Naive B cell (primary cell): ENCODE measurements at regions not wholly inside any gene's neighbourhood (a gene's known extent, or its start where the extent isn't known, plus 50 kb on each side); places are given as distances from the start of the nearest gene placed in this dataset.
"Not testable (repeated sequence)": the region's sequence is repeated elsewhere in the genome, so short reads cannot be mapped to it uniquely, and the experiment has no call there.

ENCODE experiments used
- ATAC-seq, 2 donors: fragments of 150-1000 bp; cut with Tn5 transposase; 2 replicates each; pipeline ENCODE4 v1.10.0; 2021; ENCODE audit warnings: low read depth in 2 of 2, mild to moderate bottlenecking in 2 of 2, moderate library complexity in 2 of 2
- DNase-seq: peaks from one replicate; pipeline ENCODE4 v3.0.0; 2022
- H3K27ac Mint-ChIP-seq, 6 donors: one replicate each; pipeline ENCODE4 v1.8.0; 2020 to 2022; ENCODE audit warnings: mild to moderate bottlenecking in 6 of 6, mixed read lengths in 6 of 6, moderate library complexity in 5 of 6, inconsistent platforms in 2 of 6
- H3K27me3 Mint-ChIP-seq, 3 donors: one replicate each; pipeline ENCODE4 v1.8.0; 2021 to 2022; ENCODE audit warnings: mixed read lengths in 3 of 3, mild to moderate bottlenecking in 1 of 3
- H3K36me3 Mint-ChIP-seq, 2 donors: one replicate each; pipeline ENCODE4 v1.8.0; 2020 to 2022; ENCODE audit warnings: mixed read lengths in 2 of 2, inconsistent platforms in 1 of 2, mild to moderate bottlenecking in 1 of 2
- H3K4me1 Mint-ChIP-seq, 3 donors: one replicate each; pipeline ENCODE4 v1.8.0; 2020 to 2022; ENCODE audit warnings: mixed read lengths in 3 of 3, inconsistent platforms in 1 of 3, mild to moderate bottlenecking in 1 of 3, moderate library complexity in 1 of 3
- H3K4me3 Mint-ChIP-seq, 8 donors: one replicate each; pipeline ENCODE4 v1.8.0; 2020 to 2022; ENCODE audit warnings: mild to moderate bottlenecking in 8 of 8, mixed read lengths in 8 of 8, moderate library complexity in 8 of 8, inconsistent platforms in 2 of 8
- H3K9me3 Mint-ChIP-seq, 7 donors: one replicate each; pipeline ENCODE4 v1.8.0; 2020 to 2022; ENCODE audit warnings: mixed read lengths in 7 of 7, mild to moderate bottlenecking in 5 of 7, inconsistent platforms in 2 of 7, moderate library complexity in 1 of 7

GRCh38 chr20:47844568-47844906 lies 59.3 kb upstream of the SULF2 start:
- not testable (repeated sequence) for H3K36me3 Mint-ChIP-seq, H3K4me3 Mint-ChIP-seq, H3K9me3 Mint-ChIP-seq, H3K27ac Mint-ChIP-seq, DNase-seq, ATAC-seq
- Mint-ChIP-seq H3K4me1 (peaks cover 0 to 10% (median 7%) of the 10 kb centered on the region in 3 donors), H3K27me3 (peaks cover 13 to 43% (median 36%) of the 10 kb centered on the region in 3 donors)

DNA sequence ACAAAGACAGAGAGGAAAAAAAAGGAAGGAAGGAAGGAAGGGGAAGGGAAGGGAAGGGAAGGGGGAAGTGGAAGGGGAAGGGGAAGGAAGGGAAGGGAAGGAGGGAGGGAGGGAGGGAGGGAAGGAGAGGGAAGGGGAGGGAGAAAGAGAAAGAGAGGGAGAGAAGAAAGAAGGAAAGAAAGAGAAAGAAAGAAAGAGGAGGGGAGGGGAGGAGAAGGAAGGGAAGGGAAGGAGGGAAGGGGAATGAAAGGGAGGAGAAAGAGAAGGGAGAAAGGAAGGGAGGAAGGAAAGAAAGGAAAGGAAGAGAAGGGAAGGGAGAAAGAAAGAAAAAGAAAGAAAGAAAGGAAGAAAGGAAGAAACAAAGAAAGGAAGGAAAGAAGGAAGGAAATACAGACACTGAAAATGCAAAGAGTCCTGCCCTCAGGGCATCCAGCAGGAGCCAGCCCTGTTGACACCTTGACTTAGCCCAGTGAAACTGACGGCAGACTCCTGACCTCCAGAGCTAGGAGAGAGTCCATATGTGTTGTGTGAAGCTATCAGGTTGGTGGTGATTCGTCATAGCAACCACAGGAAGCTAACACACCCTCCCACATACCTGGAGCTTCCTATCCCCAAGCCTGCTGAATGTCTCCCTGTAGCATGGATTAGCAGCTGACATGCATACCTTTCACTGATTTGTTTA lies 58.7 kb upstream of the SULF2 start:
- Mint-ChIP-seq H3K4me1 (peaks cover 0 to 10% (median 7%) of the 10 kb centered on the region in 3 donors), H3K9me3 (no peaks in the 10 kb centered on the region), H3K4me3 (no peak overlapping the region), H3K27me3 (peaks cover 13 to 38% (median 31%) of the 10 kb centered on the region in 3 donors), H3K27ac (peak overlapping the region in 1 of 6 donors; percentile 10), H3K36me3 (no peaks in the 10 kb centered on the region)
- no peak for ATAC-seq
- DNase-seq = no peak

- not testable (repeated sequence) for H3K4me3 Mint-ChIP-seq, H3K9me3 Mint-ChIP-seq, H3K4me1 Mint-ChIP-seq, ATAC-seq, H3K36me3 Mint-ChIP-seq, DNase-seq
- Mint-ChIP-seq H3K27ac (peak overlapping the region in 3 of 6 donors; percentile 19 to 60 (median 47)), H3K27me3 (peaks cover 8 to 34% (median 31%) of the 10 kb centered on the region in 3 donors)
Observed at GRCh38 chr20:47842950-47843349, 57.7 kb upstream of the SULF2 start.

DNA sequence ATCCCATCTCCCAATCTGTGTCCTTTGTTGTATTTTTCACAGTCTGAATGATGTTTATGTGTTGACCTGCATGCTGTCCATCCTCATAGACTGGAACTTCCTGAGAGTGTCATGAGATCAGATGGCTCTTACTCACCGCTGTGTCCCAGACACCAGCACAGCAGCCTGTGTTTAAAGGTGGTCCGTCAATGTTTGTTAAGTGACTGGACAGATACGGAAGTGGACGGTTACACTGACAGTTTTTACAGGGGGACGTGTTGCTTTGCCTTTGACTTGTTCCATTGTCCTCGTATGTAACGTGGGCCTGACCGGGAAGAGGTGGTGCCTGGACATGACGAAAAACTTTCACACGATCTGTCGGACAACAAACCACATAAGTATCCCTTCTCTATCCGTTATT lies 56.7 kb upstream of the SULF2 start:
- not testable (repeated sequence) for DNase-seq, H3K4me1 Mint-ChIP-seq, H3K27ac Mint-ChIP-seq, ATAC-seq, H3K36me3 Mint-ChIP-seq, H3K4me3 Mint-ChIP-seq, H3K9me3 Mint-ChIP-seq
- H3K27me3 Mint-ChIP-seq = peaks cover 7 to 34% (median 31%) of the 10 kb centered on the region in 3 donors

DNA sequence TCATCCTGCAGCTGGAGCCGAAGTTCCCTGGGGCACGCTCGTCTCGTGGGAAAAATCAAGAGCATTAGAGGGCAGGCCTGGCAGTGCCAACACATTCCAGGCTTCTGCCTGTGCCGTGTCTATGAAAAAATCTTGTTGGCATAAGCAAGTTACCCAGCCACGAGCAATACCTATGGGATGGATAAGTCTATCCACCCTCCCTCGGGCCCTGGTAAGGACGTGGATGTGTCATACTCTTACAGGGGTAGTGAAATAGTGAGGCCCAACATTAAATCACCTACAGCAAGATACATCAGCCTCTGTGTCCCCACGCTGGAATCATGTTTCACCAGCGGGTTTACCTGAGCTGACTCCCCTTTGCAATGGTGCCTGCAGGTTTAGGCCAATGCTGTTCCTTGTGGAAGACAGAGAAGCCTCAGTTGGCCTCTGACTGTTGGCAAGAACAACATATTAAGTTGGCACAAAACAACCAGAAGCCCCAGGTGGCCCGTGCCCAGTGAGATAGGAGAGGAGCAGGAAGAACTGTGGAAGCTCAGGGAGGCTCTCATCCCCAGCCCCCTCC lies 51.1 kb upstream of the SULF2 start:
- not testable (repeated sequence) for H3K36me3 Mint-ChIP-seq, H3K9me3 Mint-ChIP-seq, H3K27ac Mint-ChIP-seq, H3K4me3 Mint-ChIP-seq, H3K27me3 Mint-ChIP-seq, ATAC-seq, H3K4me1 Mint-ChIP-seq, DNase-seq
